GM10248 (cell line): ENCODE measurements at regions not wholly inside any gene's neighbourhood (a gene's known extent, or its start where the extent isn't known, plus 50 kb on each side); places are given as distances from the start of the nearest gene placed in this dataset.
A peak's percentile ranks its signal among the peaks of the same experiment; 100 is the strongest.

Source experiments
- CTCF ChIA-PET: fragments of 300-600 bp; sonication (Branson Sonifier 250); formaldehyde crosslinking; extraction: SDS; loops from one replicate; lab custom pipeline; 2021; ENCODE audit warnings: antibody characterized with exemption; lab: Yijun Ruan, JAX
- POLR2A ChIA-PET: fragments of 350-650 bp; sonication (Branson Sonifier 250); formaldehyde crosslinking; extraction: SDS; loops from one replicate; lab custom pipeline; 2020; ENCODE audit warnings: antibody characterized with exemption; lab: Yijun Ruan, JAX
- DNase-seq: peaks from one replicate; pipeline ENCODE4 v3.0.0; 2012; ENCODE audit errors: extremely low spot score
- CTCF ChIP-seq: IDR thresholded peaks from 2 replicates; pipeline ENCODE4 v1.5.1; 2012; ENCODE audit warnings: mild to moderate bottlenecking, low read depth; ENCODE audit errors: extremely low read depth, missing control alignments, control extremely low read depth

GRCh38 chr5:77855369-77855768 is 79.2 kb upstream of the TBCA start:
- no peak for TF ChIP-seq CTCF
- CTCF ChIA-PET: no interaction called here
- POLR2A ChIA-PET: no interaction called here
- no peak for DNase-seq

GRCh38 chr5:77853353-77853907 is 77.3 kb upstream of the TBCA start:
- CTCF ChIA-PET: interaction anchor here (1.4 kb wide), 1 partner anchor 10 kb away, joined by 4 read pairs; no protein-coding TSS in a partner anchor

GRCh38 chr5:77852514-77853352 is 76.6 kb upstream of the TBCA start:
- CTCF ChIA-PET: interaction anchor here (1.2 to 1.4 kb wide), 2 partner anchors 10 to 12 kb away, joined by 3 to 4 read pairs; no protein-coding TSS in a partner anchor
- TF ChIP-seq CTCF: no peak
- DNase-seq: peak; percentile 78
- POLR2A ChIA-PET: no interaction called here

More at GRCh38 chr5:77853353-77853907, 77.3 kb upstream of the TBCA start:
- TF ChIP-seq CTCF: no peak
- DNase-seq: no peak
- POLR2A ChIA-PET: no interaction called here

GRCh38 chr5:77852068-77852513 is 76.0 kb upstream of the TBCA start:
- DNase-seq: no peak
- no peak for TF ChIP-seq CTCF
- ChIA-PET CTCF (interaction anchor here (1.2 kb wide), 1 partner anchor 12 kb away, joined by 3 read pairs; no protein-coding TSS in a partner anchor), POLR2A (no interaction called here)

GRCh38 chr5:77851176-77852067 is 75.3 kb upstream of the TBCA start:
- ChIA-PET POLR2A (no interaction called here), CTCF (interaction anchor here (1.2 kb wide), 1 partner anchor 11 kb away, joined by 3 read pairs; no protein-coding TSS in a partner anchor)
- no peak for TF ChIP-seq CTCF
- peak; percentile 45 for DNase-seq
